Kidney (tissue), 13 donors: ENCODE measurements at regions not wholly inside any gene's neighbourhood (a gene's known extent, or its start where the extent isn't known, plus 50 kb on each side); places are given as distances from the start of the nearest gene placed in this dataset.

Source experiments
- DNase-seq, 5 donors: peaks; one replicate each; pipeline ENCODE4 v3.0.0-alpha.2; 2013 to 2020
- FAIRE-seq: peaks from 2 replicates; lab custom pipeline; 2012; peaks lifted over from hg19 to GRCh38; lab: Jason Lieb, UNC
- H3K27ac ChIP-seq, 2 donors: one replicate each; pipeline ENCODE4 v1.7.0; 2013; ENCODE audit warnings: low read depth in 2 of 2, low read length in 2 of 2, inconsistent platforms in 1 of 2
- H3K27me3 ChIP-seq: one replicate; pipeline ENCODE4 v1.7.1; 2013; ENCODE audit warnings: low read length, inconsistent platforms; ENCODE audit not compliant: control insufficient read depth, insufficient read depth
- H3K36me3 ChIP-seq, 3 donors: one replicate each; pipeline versions ENCODE4 v1.7.0 to v1.7.1; 2013; ENCODE audit warnings: low read length in 3 of 3, control low read depth in 1 of 3, inconsistent platforms in 1 of 3; ENCODE audit not compliant: insufficient read depth in 3 of 3, control insufficient read depth in 2 of 3
- H3K4me1 ChIP-seq, 3 donors: one replicate each; pipeline versions ENCODE4 v1.7.0 to v1.7.1; 2013; ENCODE audit warnings: low read length in 3 of 3, inconsistent platforms in 1 of 3, low read depth in 1 of 3; ENCODE audit not compliant: control insufficient read depth in 2 of 3, insufficient read depth in 2 of 3
- H3K4me3 ChIP-seq, 3 donors: one replicate each; pipeline versions ENCODE4 v1.7.0 to v1.8.1; 2013; ENCODE audit warnings: low read length in 3 of 3, control low read depth in 1 of 3, inconsistent platforms in 1 of 3
- H3K9ac ChIP-seq, 3 donors: one replicate each; pipeline versions ENCODE4 v1.7.0 to v1.7.1; 2013; ENCODE audit warnings: low read length in 3 of 3, control low read depth in 1 of 3, inconsistent platforms in 1 of 3
- H3K9me3 ChIP-seq, 3 donors: one replicate each; pipeline versions ENCODE4 v1.7.0 to v1.7.1; 2013; ENCODE audit warnings: low read length in 3 of 3, control low read depth in 1 of 3, inconsistent platforms in 1 of 3; ENCODE audit not compliant: control insufficient read depth in 2 of 3, insufficient read depth in 1 of 3
- CTCF ChIP-seq: IDR thresholded peaks from 3 replicates; pipeline ENCODE4 v1.5.1; 2012; ENCODE audit warnings: mild to moderate bottlenecking, moderate library complexity, borderline replicate concordance; ENCODE audit not compliant: insufficient read depth; ENCODE audit errors: extremely low read depth
- intact Hi-C: fragments of 100-400 bp; cut with DNase I; formaldehyde crosslinking; loops from one replicate; pipeline ENCODE4 v1.11.1; 2022
- donor health status: control.
- donor health status: control.
- donor health status: control.
- donor health status: control.
- donor health status: control.
- donor health status: DM: yes; HTN: yes; CAD: no.
- donor health status: Normal renal cell carcinoma (clear cell type).

GRCh38 chr20:10984913-10985312 is 311.1 kb upstream of the JAG1 start:
- intact Hi-C loops: no loop called here
- DNase-seq (peak in 2 of 5 donors; percentile 29 to 55), FAIRE-seq (no peak)
- Histone ChIP-seq H3K27ac (no peak overlapping the region), H3K9me3 (no peaks in the 10 kb centered on the region), H3K36me3 (no peaks in the 10 kb centered on the region), H3K4me1 (peaks cover 0 to 2% (median 0%) of the 10 kb centered on the region in 3 donors), H3K27me3 (no peaks in the 10 kb centered on the region), H3K9ac (no peak overlapping the region), H3K4me3 (no peak overlapping the region)
- TF ChIP-seq CTCF: no peak

DNA sequence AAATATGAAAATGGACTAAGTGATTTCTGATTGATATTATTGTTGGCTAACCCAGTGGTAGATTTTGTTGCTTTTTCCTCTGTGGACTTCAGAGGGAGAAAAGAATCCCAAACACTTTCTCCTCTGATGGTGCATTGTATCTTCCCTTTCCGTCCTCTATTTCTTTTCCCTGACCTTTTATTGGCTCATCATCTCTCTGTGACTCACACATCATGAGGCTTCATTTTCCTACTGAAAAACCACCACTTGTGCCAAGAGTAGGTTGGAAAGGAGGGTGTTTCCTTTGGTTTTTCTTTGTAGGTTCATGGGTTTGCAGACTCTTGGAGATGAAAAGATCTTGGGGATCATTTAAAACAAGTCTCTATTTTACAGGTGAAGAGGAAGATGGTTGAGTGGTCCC is 311.7 kb upstream of the JAG1 start:
- Histone ChIP-seq H3K9me3 (no peaks in the 10 kb centered on the region), H3K36me3 (no peaks in the 10 kb centered on the region), H3K4me1 (peaks cover 0 to 2% (median 0%) of the 10 kb centered on the region in 3 donors), H3K4me3 (no peak overlapping the region), H3K27me3 (no peaks in the 10 kb centered on the region), H3K9ac (no peak overlapping the region), H3K27ac (no peak overlapping the region)
- no peak for DNase-seq
- intact Hi-C loops: no loop called here
- FAIRE-seq: no peak
- TF ChIP-seq CTCF: no peak

DNA sequence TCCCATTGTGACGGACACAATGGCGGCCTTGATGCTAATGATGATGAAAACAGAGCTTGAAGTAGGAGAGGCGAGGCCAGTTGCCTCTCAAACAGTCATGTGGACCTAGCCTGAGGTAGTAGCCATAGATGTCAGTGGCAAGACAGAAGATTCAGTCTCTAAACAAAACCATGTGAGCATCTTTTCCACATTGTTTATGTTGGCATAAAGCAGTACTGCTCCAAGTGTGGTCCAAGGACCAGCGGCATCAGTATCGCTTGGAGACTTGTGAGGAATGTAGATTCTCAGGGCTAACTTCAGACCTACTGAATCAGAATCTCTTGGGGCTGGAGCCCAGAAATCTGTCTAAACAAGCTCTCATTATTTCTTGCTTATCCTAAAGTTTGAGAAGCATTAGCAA is 312.8 kb upstream of the JAG1 start:
- Histone ChIP-seq H3K4me1 (peaks cover 0 to 2% (median 0%) of the 10 kb centered on the region in 3 donors), H3K27me3 (no peaks in the 10 kb centered on the region), H3K27ac (no peak overlapping the region), H3K4me3 (no peak overlapping the region), H3K9me3 (no peaks in the 10 kb centered on the region), H3K9ac (no peak overlapping the region), H3K36me3 (no peaks in the 10 kb centered on the region)
- TF ChIP-seq CTCF: no peak
- DNase-seq: no peak
- intact Hi-C loops: no loop called here
- no peak for FAIRE-seq

DNA sequence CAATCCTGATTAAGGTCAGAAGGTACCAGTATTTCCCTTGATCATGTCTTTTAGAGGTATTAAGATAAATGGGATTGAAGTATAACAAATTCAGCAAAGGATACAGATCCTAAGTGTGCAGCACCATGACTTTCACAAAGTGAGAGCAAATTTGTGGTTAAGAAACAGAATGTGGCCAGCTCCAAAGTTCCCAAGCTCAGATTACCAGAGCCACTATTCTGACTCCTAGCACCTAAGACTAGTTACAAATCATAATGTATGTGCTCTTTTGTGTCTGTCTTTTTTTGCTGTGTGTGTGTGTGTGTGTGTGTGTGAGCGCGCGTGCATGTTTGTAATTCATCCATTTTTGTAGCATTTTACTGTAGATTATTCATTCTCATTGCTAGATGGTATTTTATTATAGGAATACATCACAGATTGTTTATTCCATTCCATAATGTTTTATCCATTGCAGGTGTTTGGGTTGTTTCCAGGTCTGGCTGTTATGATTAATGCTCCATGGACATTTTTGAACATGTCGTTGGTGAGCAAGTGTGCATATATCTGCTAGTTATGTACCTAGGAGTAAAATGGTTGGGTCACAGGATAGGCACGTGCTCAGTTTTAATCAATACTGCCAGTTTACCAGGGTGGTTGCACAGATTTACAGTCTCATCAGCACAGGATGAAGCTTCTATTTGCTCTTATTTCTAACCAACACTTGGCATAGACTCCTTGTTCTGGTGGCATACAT is 314.0 kb upstream of the JAG1 start:
- Histone ChIP-seq H3K27ac (no peak overlapping the region), H3K9me3 (no peaks in the 10 kb centered on the region), H3K27me3 (no peaks in the 10 kb centered on the region), H3K4me1 (peaks cover 0 to 2% (median 0%) of the 10 kb centered on the region in 3 donors), H3K36me3 (no peaks in the 10 kb centered on the region), H3K4me3 (no peak overlapping the region), H3K9ac (no peak overlapping the region)
- DNase-seq (no peak), FAIRE-seq (no peak)
- intact Hi-C loops: no loop called here
- TF ChIP-seq CTCF: no peak
